Heart right ventricle (tissue), 16 donors: ENCODE measurements at regions not wholly inside any gene's neighbourhood (a gene's known extent, or its start where the extent isn't known, plus 50 kb on each side); places are given as distances from the start of the nearest gene placed in this dataset.

Experiments
- ATAC-seq, 8 donors: fragments of 200-7000 bp; cut with Tn5 transposase; one replicate each; pipeline ENCODE4 v1.9.1; 2020; ENCODE audit warnings: mild to moderate bottlenecking in 8 of 8, moderate library complexity in 8 of 8, moderate number of reproducible peaks in 1 of 8
- DNase-seq, 2 donors: peaks; one replicate each; pipeline ENCODE4 v3.0.0-alpha.2; 2020
- H3K27ac ChIP-seq, 10 donors: fragments of 200-600 bp; sonication (generic) in 2 of 10; one replicate each; pipeline versions ENCODE4 v1.5.0 to v1.8.0; 2020 to 2022; ENCODE audit warnings: mild to moderate bottlenecking in 3 of 10
- H3K27me3 ChIP-seq, 7 donors: fragments of 200-600 bp; one replicate each; pipeline ENCODE4 v1.8.0; 2021 to 2022; ENCODE audit warnings: mild to moderate bottlenecking in 2 of 7
- H3K36me3 ChIP-seq, 9 donors: fragments of 200-600 bp; sonication (generic) in 1 of 9; one replicate each; pipeline versions ENCODE4 v1.5.0 to v1.8.0; 2020 to 2022; ENCODE audit warnings: mild to moderate bottlenecking in 2 of 9
- H3K4me1 ChIP-seq, 9 donors: fragments of 200-600 bp; sonication (generic) in 1 of 9; one replicate each; pipeline versions ENCODE4 v1.5.0 to v1.8.0; 2020 to 2022; ENCODE audit warnings: mild to moderate bottlenecking in 4 of 9
- H3K4me3 ChIP-seq, 10 donors: fragments of 200-600 bp; sonication (generic) in 2 of 10; one replicate each; pipeline versions ENCODE4 v1.5.0 to v1.8.0; 2020 to 2022; ENCODE audit warnings: mild to moderate bottlenecking in 7 of 10, moderate library complexity in 2 of 10
- H3K9me3 ChIP-seq, 11 donors: fragments of 200-600 bp in 10 of 11; sonication (generic) in 2 of 11; one replicate each; pipeline versions ENCODE4 v1.5.0 to v1.8.0; 2013 to 2022; ENCODE audit warnings: mild to moderate bottlenecking in 2 of 11, control low read depth in 1 of 11, moderate library complexity in 1 of 11
- WGBS, 2 donors: extraction: QIAGEN DNeasy Blood & Tissue Kit; methylation state at CpG; one replicate each; pipeline ENCODE4 v1.1.7; 2013; ENCODE audit warnings: inconsistent platforms in 1 of 2; 5-methylcytosine and 5-hydroxymethylcytosine counted together
- intact Hi-C, 10 donors: fragments of 100-400 bp; cut with DNase I; formaldehyde crosslinking; loops; one replicate each; pipeline versions ENCODE4 v1.11.1 to v1.14.2; 2022
- TF ChIP-seq, protein P1 (sequence below), 9 donors: fragments of 200-600 bp; sonication (generic) in 2 of 9; IDR thresholded peaks; one replicate each; pipeline versions ENCODE4 v1.5.0 to v1.8.0; 2021 to 2022; ENCODE audit warnings: antibody characterized with exemption in 9 of 9, mild to moderate bottlenecking in 5 of 9, moderate library complexity in 1 of 9
- donor health status: Arrhythmogenic right ventricular cardiomyopathy.
- donor health status: ischemic (EF 13 %, LVEDD 7.1; RV severe dilation, severe dysfunction).
- donor health status: healthy with polysubstance abuse.
- donor health status: DM: no; HTN: yes; CAD: no.
- donor health status: DM: no; HTN: no; CAD: no.
- donor health status: ischemic (EF 25% LVEDD 6.9; RV normal size, moderate dysfunction).
- donor health status: ischemic (EF 25% LVEDD 5.7; RV mildly dilated, moderate dysfunction).
- donor health status: healthy.
- donor health status: DM: yes; HTN: yes; CAD: no.
- donor health status: Ischemic cardiomyopathy.
- donor health status: ischemic (EF 35%, LVEDD 5.7; RV mildly dilated, moderate dysfunction).
- donor health status: nonischemic (EF 11% LVEDD 7.7; RV severe dilation, severe dysfunction).
- donor health status: DM: yes; HTN: yes; CAD: no.
- donor health status: PGD.
- donor health status: ischemic (EF 29% LVEDD 5.4; RV normal size, mild dysfunction).
- donor health status: nonischemic (EF 23%, LVEDD 6.1; RV moderate dilation, normal function).

DNA sequence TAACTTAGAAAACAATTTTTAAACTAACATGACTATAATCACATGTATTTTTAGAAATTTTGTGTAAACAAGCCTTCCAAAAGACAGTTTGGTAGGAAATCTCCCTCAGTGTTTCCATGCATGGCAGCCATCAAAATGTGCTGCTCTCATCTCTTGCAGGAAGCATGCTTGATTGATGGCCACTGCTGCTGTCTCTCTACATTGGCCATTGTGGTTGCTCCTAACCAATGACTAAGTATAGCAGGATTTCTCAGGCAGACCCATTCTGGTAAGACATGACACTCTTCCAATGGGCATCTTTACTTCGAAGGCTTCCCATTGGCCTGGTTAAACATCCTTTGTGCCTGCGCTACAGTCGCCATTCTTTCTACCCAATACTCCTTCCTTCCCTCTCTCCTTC, 78.9 kb upstream of the GUCY1A1 start:
- WGBS, 2 donors, result 94 to 100% methylated on average over 3 of the region's 3 CpGs
- no peak for DNase-seq
- TF ChIP-seq, protein P1, sequence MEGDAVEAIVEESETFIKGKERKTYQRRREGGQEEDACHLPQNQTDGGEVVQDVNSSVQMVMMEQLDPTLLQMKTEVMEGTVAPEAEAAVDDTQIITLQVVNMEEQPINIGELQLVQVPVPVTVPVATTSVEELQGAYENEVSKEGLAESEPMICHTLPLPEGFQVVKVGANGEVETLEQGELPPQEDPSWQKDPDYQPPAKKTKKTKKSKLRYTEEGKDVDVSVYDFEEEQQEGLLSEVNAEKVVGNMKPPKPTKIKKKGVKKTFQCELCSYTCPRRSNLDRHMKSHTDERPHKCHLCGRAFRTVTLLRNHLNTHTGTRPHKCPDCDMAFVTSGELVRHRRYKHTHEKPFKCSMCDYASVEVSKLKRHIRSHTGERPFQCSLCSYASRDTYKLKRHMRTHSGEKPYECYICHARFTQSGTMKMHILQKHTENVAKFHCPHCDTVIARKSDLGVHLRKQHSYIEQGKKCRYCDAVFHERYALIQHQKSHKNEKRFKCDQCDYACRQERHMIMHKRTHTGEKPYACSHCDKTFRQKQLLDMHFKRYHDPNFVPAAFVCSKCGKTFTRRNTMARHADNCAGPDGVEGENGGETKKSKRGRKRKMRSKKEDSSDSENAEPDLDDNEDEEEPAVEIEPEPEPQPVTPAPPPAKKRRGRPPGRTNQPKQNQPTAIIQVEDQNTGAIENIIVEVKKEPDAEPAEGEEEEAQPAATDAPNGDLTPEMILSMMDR (IDR thresholded peaks at IDR 0.05), result no peak
- H3K4me1 ChIP-seq, result peaks cover 0 to 19% (median 6%) of the 10 kb centered on the region in 9 donors
- no peaks in the 10 kb centered on the region for H3K36me3 ChIP-seq
- H3K4me3 ChIP-seq, result no peak overlapping the region
- no peaks in the 10 kb centered on the region for H3K9me3 ChIP-seq
- H3K27ac ChIP-seq, result no peak overlapping the region
- intact Hi-C loops, result loop anchor here in 1 of 10 donors (10.0 kb wide), 1 partner anchor 143 kb away; no protein-coding TSS in a partner anchor
- ATAC-seq, result no peak
- H3K27me3 ChIP-seq, result no peaks in the 10 kb centered on the region

- TF ChIP-seq, protein P1 (IDR thresholded peaks at IDR 0.05), result no peak
- ATAC-seq (peak in 5 of 8 donors; percentile 20 to 62 (median 52)), DNase-seq (no peak)
- intact Hi-C loops, result loop anchor here in 1 of 10 donors (10.0 kb wide), 1 partner anchor 138 kb away; no protein-coding TSS in a partner anchor
- peaks cover 0 to 29% (median 20%) of the 10 kb centered on the region in 9 donors for H3K4me1 ChIP-seq
- peak overlapping the region in 3 of 10 donors; percentile 6 to 44 (median 14) for H3K27ac ChIP-seq
- H3K4me3 ChIP-seq, result no peak overlapping the region
- H3K27me3 ChIP-seq, result no peaks in the 10 kb centered on the region
- no peaks in the 10 kb centered on the region for H3K36me3 ChIP-seq
- WGBS, 2 donors, result 38 to 41% methylated on average over 4 of the region's 4 CpGs
- H3K9me3 ChIP-seq, result no peaks in the 10 kb centered on the region
Observed at GRCh38 chr4:155582971-155583437, 83.6 kb upstream of the GUCY1A1 start.

DNA sequence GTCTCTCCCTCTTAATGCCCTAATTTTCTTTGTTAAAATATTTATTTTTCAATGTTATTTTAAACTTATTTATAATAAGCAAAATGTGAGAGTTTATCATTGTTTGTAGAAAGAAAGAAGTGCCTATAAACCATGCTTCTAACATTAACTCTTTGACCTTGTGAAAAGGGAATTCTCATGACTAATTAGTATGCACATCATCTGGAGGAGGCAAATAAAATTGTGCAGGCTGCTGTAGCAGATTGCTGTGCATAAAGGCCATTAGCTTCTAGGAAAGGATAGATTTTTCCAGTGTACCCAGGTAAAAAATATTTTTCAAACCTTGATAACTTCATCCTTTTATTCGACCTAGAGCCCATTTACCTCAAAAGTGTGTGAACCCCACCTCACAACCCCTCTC, 84.6 kb upstream of the GUCY1A1 start:
- Histone ChIP-seq H3K9me3 (no peaks in the 10 kb centered on the region), H3K27ac (no peak overlapping the region), H3K4me1 (peaks cover 0 to 31% (median 20%) of the 10 kb centered on the region in 9 donors), H3K36me3 (no peaks in the 10 kb centered on the region), H3K27me3 (no peaks in the 10 kb centered on the region), H3K4me3 (no peak overlapping the region)
- ATAC-seq (no peak), DNase-seq (no peak)
- 84 to 86% methylated on average over 1 of the region's 1 CpG for WGBS, 2 donors
- TF ChIP-seq, protein P1 (IDR thresholded peaks at IDR 0.05), result no peak
- intact Hi-C loops, result loop anchor here in 1 of 10 donors (10.0 kb wide), 1 partner anchor 137 kb away; no protein-coding TSS in a partner anchor

DNA sequence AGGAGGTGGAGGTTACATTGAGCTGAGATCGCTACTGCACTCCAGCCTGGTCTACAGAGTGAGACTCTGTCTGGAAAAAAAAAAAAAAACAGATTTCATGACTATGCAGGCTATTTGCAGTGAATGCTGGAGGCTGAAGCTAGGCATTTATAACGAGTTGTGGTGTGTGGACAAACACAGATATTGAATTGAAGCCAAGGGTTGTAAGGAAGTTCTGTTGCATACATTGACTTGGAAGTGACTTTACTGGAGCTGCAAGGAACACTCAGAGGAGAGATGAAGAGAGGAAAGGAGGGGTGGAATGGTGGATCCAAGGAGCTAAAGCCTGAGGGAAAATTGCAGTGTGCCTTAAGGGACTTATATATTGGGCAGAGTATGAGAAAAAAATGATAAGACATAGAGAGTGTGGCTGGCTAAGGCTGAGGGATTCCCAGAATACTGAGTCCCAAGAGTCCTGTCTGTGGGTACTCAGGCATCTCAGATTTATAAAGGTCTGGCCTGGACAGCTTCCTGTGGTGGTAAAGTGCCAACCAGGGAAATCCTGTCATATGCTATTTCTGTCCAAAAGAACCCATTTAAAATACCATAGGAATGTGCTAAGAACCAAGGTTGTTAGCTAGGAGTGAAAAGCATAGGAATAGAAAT, 87.8 kb upstream of the GUCY1A1 start:
- Histone ChIP-seq H3K36me3 (no peaks in the 10 kb centered on the region), H3K27ac (peak overlapping the region in 3 of 10 donors; percentile 10 to 36 (median 17)), H3K9me3 (peaks cover 0 to 8% (median 0%) of the 10 kb centered on the region in 11 donors), H3K27me3 (no peaks in the 10 kb centered on the region), H3K4me3 (no peak overlapping the region), H3K4me1 (peaks cover 0 to 31% (median 20%) of the 10 kb centered on the region in 9 donors)
- DNase-seq (no peak), ATAC-seq (peak in 7 of 8 donors; percentile 25 to 80 (median 61))
- intact Hi-C loops, result loop anchor here in 1 of 10 donors (5.0 kb wide), 1 partner anchor 88 kb away; the partner anchor contains the start of gene GUCY1A1
- 46 to 48% methylated on average over 2 of the region's 2 CpGs for WGBS, 2 donors
- TF ChIP-seq, protein P1 (IDR thresholded peaks at IDR 0.05), result no peak
